Endothelial cell (in vitro differentiated cells): ENCODE measurements at regions not wholly inside any gene's neighbourhood (a gene's known extent, or its start where the extent isn't known, plus 50 kb on each side); places are given as distances from the start of the nearest gene placed in this dataset.

Experiments used
- DNase-seq: peaks from one replicate; pipeline ENCODE4 v3.0.0; 2021; ENCODE audit warnings: low spot score
- H3K27ac Mint-ChIP-seq: one replicate; pipeline ENCODE4 v1.8.0; 2021; ENCODE audit warnings: mixed read lengths, inconsistent platforms; ENCODE audit not compliant: unreplicated experiment
- H3K27me3 Mint-ChIP-seq: one replicate; pipeline ENCODE4 v1.8.0; 2021; ENCODE audit warnings: mild to moderate bottlenecking, moderate library complexity, mixed read lengths, inconsistent platforms; ENCODE audit not compliant: unreplicated experiment
- H3K36me3 Mint-ChIP-seq: one replicate; pipeline ENCODE4 v1.8.0; 2021; ENCODE audit warnings: mild to moderate bottlenecking, low read depth, mixed read lengths, inconsistent platforms; ENCODE audit not compliant: unreplicated experiment
- H3K4me1 Mint-ChIP-seq: one replicate; pipeline ENCODE4 v1.8.0; 2021; ENCODE audit warnings: mild to moderate bottlenecking, mixed read lengths, inconsistent platforms; ENCODE audit not compliant: unreplicated experiment
- H3K4me3 Mint-ChIP-seq: one replicate; pipeline ENCODE4 v1.8.0; 2021; ENCODE audit warnings: mild to moderate bottlenecking, mixed read lengths, inconsistent platforms; ENCODE audit not compliant: unreplicated experiment
- H3K9me3 Mint-ChIP-seq: one replicate; pipeline ENCODE4 v1.8.0; 2021; ENCODE audit warnings: mixed read lengths, inconsistent platforms; ENCODE audit not compliant: unreplicated experiment
- TF ChIP-seq, protein P1 (sequence below): fragments of 200-600 bp; sonication (generic); IDR thresholded peaks from one replicate; pipeline ENCODE4 v1.5.0; 2021; ENCODE audit warnings: antibody characterized with exemption; ENCODE audit not compliant: unreplicated experiment

DNA sequence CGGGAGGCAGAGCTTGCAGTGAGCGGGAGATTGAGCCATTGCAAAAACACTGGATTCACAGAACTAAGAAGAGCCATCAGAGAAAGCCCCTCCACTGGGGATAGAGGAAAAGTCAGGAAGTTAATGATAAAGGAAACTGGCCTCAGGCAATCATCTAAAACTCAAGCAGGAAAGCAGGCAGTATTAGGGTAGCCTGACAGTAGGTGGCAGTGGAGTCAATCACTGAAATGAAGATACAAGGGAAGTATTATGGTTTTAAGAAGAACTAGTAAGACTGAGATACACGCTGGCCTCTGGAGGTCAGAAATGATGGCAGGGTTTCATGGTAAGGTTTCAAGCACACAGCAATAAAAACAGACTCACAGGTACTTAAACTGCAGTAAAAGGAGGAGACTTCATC lies 578.3 kb downstream of the HACE1 start:
- Mint-ChIP-seq H3K4me1 (no peaks in the 10 kb centered on the region), H3K4me3 (no peak overlapping the region), H3K36me3 (no peaks in the 10 kb centered on the region), H3K9me3 (no peaks in the 10 kb centered on the region), H3K27me3 (peaks cover 1% of the 10 kb centered on the region), H3K27ac (no peak overlapping the region)
- TF ChIP-seq, protein P1, sequence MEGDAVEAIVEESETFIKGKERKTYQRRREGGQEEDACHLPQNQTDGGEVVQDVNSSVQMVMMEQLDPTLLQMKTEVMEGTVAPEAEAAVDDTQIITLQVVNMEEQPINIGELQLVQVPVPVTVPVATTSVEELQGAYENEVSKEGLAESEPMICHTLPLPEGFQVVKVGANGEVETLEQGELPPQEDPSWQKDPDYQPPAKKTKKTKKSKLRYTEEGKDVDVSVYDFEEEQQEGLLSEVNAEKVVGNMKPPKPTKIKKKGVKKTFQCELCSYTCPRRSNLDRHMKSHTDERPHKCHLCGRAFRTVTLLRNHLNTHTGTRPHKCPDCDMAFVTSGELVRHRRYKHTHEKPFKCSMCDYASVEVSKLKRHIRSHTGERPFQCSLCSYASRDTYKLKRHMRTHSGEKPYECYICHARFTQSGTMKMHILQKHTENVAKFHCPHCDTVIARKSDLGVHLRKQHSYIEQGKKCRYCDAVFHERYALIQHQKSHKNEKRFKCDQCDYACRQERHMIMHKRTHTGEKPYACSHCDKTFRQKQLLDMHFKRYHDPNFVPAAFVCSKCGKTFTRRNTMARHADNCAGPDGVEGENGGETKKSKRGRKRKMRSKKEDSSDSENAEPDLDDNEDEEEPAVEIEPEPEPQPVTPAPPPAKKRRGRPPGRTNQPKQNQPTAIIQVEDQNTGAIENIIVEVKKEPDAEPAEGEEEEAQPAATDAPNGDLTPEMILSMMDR = no peak
- DNase-seq = no peak

DNA sequence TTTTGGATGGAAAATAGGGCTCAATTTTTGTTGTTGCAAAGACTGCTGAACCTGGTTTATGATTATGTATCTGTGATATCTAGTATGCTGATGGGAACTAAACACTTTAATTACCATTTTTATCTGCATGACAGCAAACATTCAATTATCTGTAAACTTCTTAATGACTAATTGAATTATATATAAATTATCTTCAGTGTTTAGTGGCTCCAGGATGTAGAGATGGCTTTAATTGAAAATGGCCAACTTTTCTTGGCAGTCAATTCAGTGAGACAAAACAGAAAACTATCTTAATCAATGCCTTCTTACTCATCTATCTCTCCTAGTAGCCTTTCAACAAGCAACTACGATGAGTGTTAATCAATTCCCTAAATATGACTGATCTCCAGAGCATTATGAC lies 591.3 kb downstream of the HACE1 start:
- Mint-ChIP-seq H3K4me1 (no peaks in the 10 kb centered on the region), H3K36me3 (no peaks in the 10 kb centered on the region), H3K27me3 (no peaks in the 10 kb centered on the region), H3K4me3 (no peak overlapping the region), H3K27ac (no peak overlapping the region), H3K9me3 (no peaks in the 10 kb centered on the region)
- DNase-seq = no peak
- TF ChIP-seq, protein P1 = no peak

DNA sequence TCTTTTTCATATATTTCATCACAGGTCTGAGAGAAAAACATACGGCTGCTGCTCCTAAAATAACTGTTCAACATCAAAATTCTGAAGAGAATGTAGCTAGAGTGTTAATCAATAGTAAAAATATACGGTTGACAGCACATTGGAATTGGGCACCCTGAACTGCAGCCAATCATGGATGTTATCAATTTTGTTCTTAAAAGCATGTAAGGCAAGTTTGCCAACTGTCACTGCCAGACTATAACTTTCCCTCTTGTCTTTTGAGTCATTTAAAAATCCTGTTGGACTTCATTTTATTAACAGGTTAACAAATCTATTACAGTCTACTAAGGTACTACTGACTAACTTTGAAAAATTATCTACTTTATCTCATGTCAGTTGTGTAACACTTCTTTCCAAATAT lies 592.8 kb downstream of the HACE1 start:
- no peaks in the 10 kb centered on the region for H3K4me1 Mint-ChIP-seq
- H3K27me3 Mint-ChIP-seq = no peaks in the 10 kb centered on the region
- H3K27ac Mint-ChIP-seq = no peak overlapping the region
- H3K4me3 Mint-ChIP-seq = no peak overlapping the region
- DNase-seq = no peak
- no peaks in the 10 kb centered on the region for H3K9me3 Mint-ChIP-seq
- no peaks in the 10 kb centered on the region for H3K36me3 Mint-ChIP-seq
- TF ChIP-seq, protein P1 = no peak

DNA sequence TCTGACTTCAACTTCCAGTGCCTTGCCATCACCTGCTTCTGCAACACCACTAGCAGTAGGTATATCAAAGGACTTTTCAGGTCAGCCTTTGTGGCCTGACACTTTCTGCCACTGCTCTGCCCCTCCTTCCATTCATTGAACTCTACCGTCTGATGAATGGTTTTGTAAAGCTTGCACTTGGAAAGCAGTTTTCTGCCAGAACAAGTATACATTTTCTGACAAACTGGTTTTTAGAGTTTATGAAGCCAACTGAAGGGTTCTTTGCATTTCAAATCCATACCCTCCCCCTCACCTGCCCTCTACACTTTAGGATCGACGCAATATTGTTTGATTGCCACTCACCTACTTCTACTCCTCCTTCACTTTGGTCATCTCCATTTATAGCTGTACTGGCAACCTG lies 603.1 kb downstream of the HACE1 start:
- Mint-ChIP-seq H3K27ac (no peak overlapping the region), H3K36me3 (no peaks in the 10 kb centered on the region), H3K4me3 (no peak overlapping the region), H3K9me3 (no peaks in the 10 kb centered on the region), H3K27me3 (no peaks in the 10 kb centered on the region), H3K4me1 (no peaks in the 10 kb centered on the region)
- DNase-seq = no peak
- TF ChIP-seq, protein P1 = no peak

DNA sequence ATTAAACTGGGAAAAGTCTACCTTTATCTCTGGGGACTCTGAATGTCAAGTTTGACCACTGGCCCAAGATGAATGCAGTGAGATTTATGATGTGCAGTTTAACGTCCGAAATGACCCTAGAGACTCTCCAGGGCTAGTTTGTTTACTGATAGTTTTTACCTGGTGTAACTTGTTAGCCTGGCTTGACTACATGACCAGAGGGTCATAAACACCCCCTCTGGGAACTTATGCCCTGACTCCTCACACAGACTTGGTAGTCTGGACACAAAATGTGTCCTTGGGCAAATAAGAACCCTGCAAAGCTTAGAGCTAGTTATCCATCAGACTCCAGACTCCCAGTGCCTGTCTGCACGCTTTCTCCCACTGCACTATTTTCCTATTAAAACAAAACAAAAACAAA lies 606.5 kb downstream of the HACE1 start:
- no peak overlapping the region for H3K27ac Mint-ChIP-seq
- DNase-seq = no peak
- TF ChIP-seq, protein P1 = no peak
- H3K36me3 Mint-ChIP-seq = no peaks in the 10 kb centered on the region
- no peaks in the 10 kb centered on the region for H3K9me3 Mint-ChIP-seq
- H3K4me3 Mint-ChIP-seq = no peak overlapping the region
- no peaks in the 10 kb centered on the region for H3K4me1 Mint-ChIP-seq
- no peaks in the 10 kb centered on the region for H3K27me3 Mint-ChIP-seq
